HG02763 (cell line): ENCODE measurements at regions not wholly inside any gene's neighbourhood (a gene's known extent, or its start where the extent isn't known, plus 50 kb on each side); places are given as distances from the start of the nearest gene placed in this dataset.

Experiments
- ATAC-seq: cut with Tn5 transposase; IDR thresholded peaks from one replicate; pipeline ENCODE4 v1.9.1; 2021; ENCODE audit warnings: mild to moderate bottlenecking, moderate library complexity; ENCODE audit not compliant: unreplicated experiment

DNA sequence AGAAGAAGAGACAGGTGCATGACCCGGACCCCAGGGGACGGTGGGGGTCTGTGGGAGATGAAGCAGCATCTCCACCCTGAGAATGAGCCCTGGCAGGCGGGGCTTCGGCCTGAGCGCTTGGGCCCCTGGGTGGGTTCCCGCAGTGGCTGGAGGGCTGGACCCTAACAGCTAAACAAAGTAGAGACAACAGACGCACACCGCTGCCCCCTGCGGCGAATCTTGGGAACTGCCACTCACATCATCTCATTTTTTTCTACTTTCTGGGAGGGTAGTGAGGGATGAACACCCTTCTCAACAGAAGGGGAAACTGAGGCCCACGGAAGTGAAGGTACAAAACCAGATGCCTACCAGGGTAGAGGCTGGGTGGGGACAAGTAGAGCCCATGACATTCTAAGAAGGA, 104.7 kb downstream of the RFLNA start:
- no peak for ATAC-seq

DNA sequence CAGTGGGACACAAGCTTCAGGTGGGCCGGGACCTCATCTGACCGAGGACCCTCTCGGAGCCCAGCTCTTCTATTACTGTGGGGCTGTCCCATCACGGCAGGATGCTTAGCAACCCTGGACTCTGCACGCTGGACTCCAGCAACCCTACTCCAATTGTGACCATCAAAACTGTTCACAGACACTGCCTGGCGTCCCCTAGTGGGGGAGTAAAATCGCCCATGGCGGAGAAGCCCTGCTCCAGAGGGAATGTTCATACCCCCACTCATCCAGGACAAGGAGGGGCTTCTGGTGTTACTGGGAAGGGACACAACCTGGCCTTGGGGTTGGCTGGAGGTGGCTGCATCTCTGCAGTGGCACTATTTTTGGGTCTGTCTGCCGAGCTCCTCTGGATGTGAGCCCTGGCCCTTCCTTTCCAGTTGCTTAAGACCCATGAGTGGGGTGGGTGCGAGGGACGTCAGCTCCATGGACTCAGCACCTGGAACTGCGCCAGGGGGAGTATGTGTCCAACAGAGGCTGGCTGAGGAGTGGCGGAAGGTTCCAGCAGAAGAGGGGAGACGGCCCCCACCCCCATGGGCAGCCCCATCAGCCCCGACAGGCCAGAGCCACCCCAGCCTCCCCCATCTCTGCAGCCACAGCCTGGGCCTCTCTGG, 103.8 kb downstream of the RFLNA start:
- no peak for ATAC-seq

DNA sequence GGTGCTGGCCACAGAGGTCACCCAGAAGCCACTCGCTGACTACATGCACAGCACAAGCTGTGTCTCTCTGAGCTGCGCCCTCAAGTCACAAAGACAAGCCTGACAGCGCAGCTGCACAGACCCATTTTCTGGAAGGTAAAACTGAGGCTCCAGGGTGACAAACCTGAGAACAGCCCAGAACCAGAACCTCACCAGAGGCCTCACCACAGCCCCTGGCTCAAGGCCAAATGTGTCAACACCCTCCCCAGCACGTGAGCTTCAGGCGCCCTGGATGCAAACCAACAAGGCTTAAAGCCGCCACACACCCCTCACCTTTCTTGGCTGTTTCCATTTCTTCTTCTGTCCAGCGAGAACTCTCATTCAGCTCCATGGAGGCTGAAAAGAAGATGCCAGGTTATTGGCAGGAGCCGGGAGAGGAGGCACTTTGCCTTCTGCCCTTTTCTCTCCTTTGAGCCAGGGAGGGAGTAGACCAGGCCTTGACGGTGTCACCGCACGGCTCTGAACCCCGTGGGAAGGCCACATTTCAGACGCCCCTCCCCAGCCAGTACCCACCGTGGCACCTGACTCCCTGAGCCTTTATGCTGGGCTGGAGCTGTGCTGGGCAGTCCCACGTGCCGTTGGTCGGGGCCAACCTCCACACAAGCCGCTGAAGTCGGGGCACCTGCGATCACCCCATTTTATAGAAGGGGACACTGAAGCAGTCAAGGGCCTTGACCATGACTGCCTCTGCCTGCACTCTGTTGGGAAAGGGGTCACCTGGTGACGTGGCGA, 103.1 kb downstream of the RFLNA start:
- ATAC-seq, result no peak

DNA sequence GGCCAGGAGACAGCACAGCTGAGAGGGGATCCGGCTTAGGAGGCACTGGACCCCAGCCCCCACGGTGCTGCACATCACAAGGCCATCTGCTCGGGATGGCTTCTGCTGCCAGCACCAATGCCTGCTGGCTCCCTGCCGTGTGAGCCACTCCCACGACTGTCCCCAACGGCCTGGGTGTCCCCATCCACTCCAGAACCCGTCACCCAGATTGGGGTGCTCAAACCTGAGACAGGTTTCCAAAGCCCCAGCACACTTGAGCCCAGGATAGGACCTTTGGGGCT, 102.4 kb downstream of the RFLNA start:
- no peak for ATAC-seq

DNA sequence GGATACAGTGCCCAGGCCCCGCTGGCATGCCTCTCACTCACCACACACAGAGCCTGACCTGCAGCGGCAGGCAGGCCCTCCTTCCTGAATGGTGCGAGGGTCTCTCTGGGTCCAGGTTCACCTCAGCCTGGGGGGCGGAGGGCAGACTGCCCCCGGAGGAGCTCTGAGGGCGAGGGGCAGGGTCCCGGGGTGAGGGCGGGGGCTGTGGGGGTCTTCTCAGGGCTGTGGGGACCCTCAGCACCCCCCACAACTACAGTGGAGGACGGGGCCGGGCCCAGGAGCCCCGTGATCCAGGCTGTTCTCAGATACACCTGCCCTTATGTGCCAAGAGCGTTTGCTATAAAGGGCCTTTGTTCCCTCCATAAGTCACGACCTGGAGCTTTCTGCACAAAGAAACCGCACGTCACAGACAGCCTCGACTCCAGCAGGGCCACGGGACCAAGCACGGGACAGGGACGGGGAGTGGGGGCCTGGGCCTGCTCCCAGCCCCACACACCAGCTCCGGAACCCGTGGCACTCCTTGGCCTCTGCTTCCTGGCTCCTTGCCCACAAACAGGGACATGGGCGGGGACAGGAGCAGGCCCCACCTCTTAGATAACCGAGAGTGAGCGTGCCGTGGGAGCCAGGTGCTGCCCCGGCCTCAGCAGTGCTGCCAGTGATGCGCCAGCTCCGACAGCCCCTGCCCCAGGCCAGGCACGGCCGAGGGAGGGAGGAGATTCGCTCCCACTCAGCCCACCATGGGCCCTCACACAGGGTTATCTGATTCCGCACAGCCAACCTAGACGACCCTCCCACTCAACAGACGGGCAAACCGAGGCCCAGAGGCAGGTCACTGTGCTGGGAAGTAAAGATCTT, 101.9 kb downstream of the RFLNA start:
- no peak for ATAC-seq

GRCh38 chr12:124395986-124396385, 101.1 kb downstream of the RFLNA start:
- ATAC-seq, result no peak

- no peak for ATAC-seq
These were observed 100.4 kb downstream of the RFLNA start for GRCh38 chr12:124395284-124395752.

DNA sequence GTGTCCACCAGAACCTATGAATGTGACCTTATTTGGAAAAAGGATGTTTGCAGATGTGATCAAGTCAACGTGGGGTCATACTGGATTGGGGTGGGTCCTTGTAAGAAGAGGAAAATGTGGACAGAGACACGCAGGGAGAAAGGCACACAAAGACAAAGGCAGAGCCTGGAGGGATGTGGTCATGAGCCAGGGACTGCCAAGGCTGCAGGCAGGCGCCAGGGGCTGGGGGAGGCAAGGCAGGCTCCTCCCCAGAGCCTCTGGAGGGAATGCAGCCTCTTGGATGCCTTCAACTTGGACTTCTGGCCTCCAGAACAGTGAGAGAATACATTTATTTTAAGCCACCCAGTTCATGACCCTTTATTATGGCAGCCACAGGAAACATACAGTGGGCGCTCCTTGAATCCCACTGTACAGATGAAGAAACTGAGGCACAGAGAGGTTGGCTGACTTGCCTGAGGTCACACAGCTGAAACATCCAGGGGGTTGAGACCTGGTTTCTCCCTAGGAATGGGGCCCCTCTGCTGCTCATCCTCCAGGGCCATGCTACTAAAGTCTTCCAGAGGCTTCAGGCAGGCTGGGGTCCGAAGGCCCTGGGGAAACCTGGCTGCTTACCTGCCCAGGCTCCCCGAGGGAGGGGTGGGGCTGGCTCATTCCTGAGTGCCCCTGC, 99.7 kb downstream of the RFLNA start:
- no peak for ATAC-seq

DNA sequence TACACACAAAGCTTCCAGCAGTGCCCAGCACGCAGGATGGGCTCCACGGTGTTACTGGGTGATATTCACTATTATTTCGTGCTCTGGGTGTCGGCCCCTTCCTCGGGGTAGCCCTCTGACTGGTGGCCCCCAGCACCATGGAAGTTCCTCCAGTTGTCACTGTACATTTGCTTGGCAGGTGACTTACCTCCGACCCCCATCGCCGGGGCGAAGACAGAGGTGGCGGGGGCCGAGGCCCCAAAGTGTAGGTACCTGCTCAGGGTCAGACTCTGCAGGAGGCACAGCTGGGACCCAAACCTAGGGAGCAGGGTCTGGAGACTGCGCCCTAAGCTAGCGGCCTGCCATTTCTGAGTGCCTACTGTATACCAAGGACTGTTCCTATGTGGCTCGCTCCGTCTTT, 98.9 kb downstream of the RFLNA start:
- ATAC-seq, result no peak

GRCh38 chr12:124393414-124393790, 98.5 kb downstream of the RFLNA start:
- ATAC-seq, result no peak

DNA sequence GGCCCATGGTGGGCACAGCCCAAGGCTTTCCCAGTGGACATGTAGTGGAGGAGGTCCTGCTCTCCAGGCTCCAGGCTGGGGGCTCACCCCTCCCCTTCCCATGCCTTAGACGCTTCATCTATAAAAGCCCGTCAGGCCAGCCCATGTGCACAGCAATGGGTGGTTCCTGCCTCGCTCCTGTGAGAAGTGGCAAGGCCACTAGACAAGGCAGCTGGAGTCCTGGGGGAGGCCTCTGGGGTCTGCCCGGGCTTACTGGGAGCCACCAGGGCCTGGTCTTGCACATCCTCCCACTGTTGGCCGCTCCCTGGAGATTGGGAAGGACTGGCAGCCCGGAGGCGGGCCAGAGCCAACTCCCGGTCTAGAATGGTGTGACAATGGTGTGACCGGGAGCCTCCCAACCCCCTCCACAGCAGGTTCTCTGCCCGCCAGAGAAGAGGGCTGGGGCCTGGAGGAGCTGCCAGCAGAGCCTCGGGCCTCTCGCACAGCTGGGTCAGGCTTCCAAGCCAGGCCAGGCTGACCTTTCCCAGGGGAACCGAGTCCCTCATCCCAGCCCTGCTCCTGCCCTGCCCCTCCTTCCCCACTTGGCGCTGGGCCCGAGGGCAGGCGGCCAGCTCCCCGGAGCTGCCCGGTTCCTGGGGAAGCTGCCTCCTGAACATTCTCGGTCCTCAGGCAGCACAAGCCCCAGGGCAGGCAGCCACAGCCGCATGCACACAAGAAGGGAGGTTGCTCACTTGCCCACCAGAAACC, 97.9 kb downstream of the RFLNA start:
- no peak for ATAC-seq

GRCh38 chr12:124392271-124392666, 97.4 kb downstream of the RFLNA start:
- ATAC-seq, result no peak

DNA sequence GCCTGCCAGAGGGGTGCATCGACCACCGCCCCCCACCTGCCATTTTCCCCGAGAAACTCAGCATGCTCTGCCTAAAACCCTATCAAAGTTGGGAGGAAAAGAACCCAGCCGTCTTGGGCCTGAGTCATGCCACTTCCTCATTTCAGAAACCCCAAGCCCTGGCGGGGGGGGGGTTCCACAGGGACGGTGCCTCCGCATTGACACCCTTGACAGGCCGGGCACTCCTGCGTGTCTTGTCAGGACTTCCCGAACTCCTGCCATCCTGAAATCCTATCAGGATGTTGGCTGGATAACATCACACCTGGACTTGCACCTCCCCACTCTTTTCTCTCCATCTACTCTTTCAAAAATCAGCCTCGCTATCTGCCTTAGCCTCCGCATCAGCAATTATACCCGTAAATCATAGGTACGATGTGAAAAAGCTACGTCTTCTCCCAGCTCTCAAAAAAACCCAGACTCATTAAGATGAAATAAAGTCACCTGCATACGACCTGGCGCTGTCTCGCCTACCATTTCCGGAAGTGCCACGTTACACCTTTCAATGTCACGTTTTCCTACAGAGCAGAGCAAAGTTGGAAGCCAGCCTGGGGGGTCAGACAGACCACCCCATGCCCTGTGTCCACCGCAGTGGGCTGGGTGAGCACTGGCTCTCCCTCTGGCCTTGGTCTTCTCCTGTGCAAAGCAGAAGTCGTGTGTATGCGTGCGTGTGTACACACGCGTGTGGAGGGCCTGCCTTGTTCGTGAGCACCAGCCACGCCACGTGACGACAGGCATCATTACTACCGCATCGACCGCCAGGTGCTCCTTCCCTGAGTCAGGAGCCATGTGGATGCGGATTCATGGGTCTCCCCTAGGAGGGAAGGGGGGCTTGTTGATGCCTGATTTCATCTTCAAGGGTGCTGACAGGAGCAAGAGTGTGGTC, 96.7 kb downstream of the RFLNA start:
- peak; percentile 38 for ATAC-seq

- peak; percentile 40 for ATAC-seq
These were observed 95.7 kb downstream of the RFLNA start for GRCh38 chr12:124390442-124391097.

- ATAC-seq, result no peak
These were observed 95.0 kb downstream of the RFLNA start for GRCh38 chr12:124389725-124390441.

GRCh38 chr12:124389138-124389724, 94.3 kb downstream of the RFLNA start:
- ATAC-seq, result no peak

GRCh38 chr12:124388679-124389137, 93.8 kb downstream of the RFLNA start:
- ATAC-seq, result no peak
